GM19025 (cell line): ENCODE measurements at regions not wholly inside any gene's neighbourhood (a gene's known extent, or its start where the extent isn't known, plus 50 kb on each side); places are given as distances from the start of the nearest gene placed in this dataset.
"Not testable (repeated sequence)": the region's sequence is repeated elsewhere in the genome, so short reads cannot be mapped to it uniquely, and the experiment has no call there.

Experiments
- ATAC-seq: cut with Tn5 transposase; IDR thresholded peaks from one replicate; pipeline ENCODE4 v1.9.1; 2021; ENCODE audit warnings: mild to moderate bottlenecking, low read depth, moderate library complexity; ENCODE audit not compliant: unreplicated experiment

GRCh38 chr4:31146366-31146765 lies 426.2 kb downstream of the PCDH7 start:
- ATAC-seq = no peak

- ATAC-seq = no peak
Observed at GRCh38 chr4:31148990-31149389, 428.8 kb downstream of the PCDH7 start.

GRCh38 chr4:31156221-31156620 lies 436.1 kb downstream of the PCDH7 start:
- ATAC-seq = no peak

DNA sequence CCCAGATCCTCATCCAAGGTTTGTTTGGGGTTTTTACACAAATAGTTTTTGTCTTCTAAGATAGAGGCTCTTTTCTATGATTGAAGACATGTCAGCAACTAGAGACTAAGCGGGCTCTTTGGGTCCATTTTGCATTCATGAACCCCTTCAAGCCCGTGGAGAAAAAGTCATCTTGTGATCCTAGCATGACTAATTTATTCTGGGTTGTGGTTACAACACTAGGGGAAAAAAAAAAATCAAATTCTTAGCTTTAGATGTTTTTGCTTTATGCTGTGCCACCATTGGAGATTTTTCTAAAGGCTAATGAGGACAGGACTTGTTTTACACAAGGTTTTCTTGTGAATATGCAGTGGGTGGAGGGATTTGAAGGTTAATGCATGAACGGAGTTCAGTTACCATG lies 440.0 kb downstream of the PCDH7 start:
- no peak for ATAC-seq

GRCh38 chr4:31169846-31170245 lies 449.7 kb downstream of the PCDH7 start:
- no peak for ATAC-seq

DNA sequence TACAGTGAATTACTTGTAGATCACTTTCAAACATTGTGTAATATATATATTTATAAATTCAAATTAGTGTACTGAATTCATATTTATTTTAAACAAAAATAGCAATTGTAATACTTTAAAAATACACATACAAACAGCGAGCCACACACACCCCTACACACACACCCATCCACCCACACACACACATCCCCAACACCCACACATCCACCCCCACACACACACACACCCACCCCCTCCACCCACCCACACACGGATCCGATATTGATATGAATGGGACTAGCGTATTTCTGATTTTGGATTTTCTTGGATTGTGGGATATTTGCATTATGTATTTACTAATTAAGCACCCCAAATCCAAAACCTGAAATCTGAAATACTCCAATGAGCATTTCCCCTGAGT lies 451.2 kb downstream of the PCDH7 start:
- ATAC-seq = no peak

DNA sequence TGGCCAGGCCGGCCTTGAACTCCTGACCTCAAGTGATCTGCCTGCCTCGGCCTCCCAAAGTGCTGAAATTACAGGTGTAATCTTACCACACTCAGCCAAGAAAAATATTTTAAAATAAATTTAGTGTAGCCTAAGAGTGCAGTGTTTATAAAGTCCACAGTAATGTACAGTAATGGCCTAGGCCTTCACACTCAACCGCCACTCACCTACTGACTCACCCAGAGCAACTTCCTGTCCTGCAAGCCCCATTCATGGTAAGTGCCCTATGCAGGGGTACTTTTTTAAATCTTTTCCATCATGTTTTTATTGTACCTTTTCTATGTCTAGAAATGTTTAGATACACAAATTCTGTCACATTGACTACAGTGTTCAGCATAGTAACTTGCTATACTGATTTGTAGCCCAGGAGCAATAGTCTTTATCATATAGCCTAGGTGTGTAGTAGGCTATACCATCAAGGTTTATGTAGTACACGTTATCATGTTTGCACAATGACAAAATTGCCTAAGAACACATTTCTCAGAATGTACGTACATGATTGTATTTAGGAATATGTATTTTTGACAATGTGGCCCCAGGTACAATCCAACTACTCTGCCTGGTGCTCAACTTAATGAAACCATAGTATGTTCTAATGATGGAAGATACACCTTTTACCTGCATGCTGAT lies 455.2 kb downstream of the PCDH7 start:
- no peak for ATAC-seq

GRCh38 chr4:31183256-31183655 lies 463.1 kb downstream of the PCDH7 start:
- ATAC-seq = no peak

DNA sequence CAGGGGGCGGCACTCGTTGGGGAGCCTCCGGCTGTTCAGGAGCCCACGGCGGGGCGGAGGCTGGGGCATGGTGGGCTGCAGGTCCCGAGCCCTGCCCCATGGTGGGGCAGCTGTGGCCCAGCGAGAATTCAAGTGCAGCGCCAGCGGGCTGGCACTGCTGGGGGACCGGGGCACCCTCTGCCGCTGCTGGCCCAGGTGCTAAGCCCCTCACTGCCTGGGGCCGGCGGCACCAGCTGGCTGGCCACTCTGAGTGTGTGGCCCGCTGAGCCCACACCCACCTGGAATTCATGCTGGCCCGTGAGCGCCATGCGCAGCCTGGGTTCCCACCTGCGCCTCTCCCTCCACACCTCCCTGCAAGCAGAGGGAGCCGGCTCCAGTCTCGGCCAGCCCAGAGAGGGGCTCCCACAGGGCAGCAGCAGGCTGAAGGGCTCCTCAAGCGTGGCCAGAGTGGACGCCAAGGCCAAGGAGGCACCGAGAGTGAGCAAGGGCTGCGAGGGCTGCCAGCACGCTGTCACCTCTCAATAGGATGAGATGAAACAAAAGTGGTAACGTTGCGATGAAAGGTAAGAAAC lies 464.9 kb downstream of the PCDH7 start:
- ATAC-seq = no peak

DNA sequence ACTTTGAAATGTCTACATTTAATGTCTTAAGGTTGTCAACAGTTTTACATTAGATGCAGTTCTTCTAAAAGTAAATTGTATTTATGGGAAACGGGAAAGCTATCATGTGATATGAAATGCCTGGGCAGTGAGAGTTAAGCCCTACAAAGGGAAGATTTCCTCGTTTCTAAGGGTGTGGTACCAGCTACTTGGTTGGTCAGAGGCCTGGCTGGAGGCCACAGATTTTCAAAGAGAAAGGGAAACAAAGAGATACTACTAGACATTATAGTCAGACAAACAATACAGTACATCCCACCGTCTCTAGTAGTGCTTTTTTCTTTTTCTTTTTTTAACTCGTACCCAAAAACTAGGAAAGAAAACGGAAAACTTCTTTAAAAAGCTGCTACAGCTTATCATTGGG lies 467.8 kb downstream of the PCDH7 start:
- no peak for ATAC-seq

- no peak for ATAC-seq
Observed at GRCh38 chr4:31189938-31190337, 469.8 kb downstream of the PCDH7 start.

- ATAC-seq = no peak
Observed at GRCh38 chr4:31190671-31191070, 470.5 kb downstream of the PCDH7 start.

GRCh38 chr4:31192341-31192740 lies 472.2 kb downstream of the PCDH7 start:
- ATAC-seq = no peak

GRCh38 chr4:31193521-31193920 lies 473.4 kb downstream of the PCDH7 start:
- no peak for ATAC-seq

- no peak for ATAC-seq
Observed at GRCh38 chr4:31194823-31195222, 474.7 kb downstream of the PCDH7 start.

GRCh38 chr4:31199644-31200043 lies 479.5 kb downstream of the PCDH7 start:
- ATAC-seq = no peak

DNA sequence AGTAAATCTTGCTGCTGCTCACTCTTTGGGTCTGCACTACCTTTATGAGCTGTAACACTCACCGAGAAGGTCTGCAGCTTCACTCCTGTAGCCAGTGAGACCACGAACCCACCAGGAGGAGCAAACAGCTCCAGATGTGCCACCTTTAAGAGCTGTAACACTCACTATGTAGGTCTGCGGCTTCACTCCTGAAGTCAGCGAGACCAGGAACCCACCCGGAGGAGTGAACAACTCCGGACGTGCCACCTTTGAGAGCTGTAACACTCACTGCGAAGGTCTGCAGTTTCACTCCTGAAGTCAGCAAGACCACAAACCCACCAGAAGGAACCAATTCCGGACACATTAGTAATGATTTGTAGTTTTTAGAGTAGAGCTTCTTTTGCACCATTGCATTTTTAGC lies 481.9 kb downstream of the PCDH7 start:
- not testable (repeated sequence) for ATAC-seq

DNA sequence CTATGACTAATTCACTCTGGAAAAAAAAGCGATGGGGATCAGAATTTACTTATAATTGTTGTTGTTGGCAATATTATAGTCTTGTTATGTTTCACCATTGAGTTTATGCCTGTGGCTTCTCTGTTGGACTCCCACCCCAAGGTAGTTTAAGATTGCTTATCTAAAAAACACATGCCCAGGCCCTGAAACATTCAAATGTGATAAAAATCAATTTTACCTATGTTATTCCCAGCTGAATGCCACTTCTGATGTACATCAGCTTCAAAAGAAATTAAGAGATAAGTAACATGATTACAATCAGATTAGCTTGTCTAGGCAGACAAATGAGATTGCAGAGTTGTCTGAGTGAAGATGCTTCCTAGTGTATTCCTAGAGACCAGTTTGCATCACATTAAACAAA lies 484.7 kb downstream of the PCDH7 start:
- ATAC-seq = no peak

- no peak for ATAC-seq
Observed at GRCh38 chr4:31220921-31221320, 500.8 kb downstream of the PCDH7 start.

DNA sequence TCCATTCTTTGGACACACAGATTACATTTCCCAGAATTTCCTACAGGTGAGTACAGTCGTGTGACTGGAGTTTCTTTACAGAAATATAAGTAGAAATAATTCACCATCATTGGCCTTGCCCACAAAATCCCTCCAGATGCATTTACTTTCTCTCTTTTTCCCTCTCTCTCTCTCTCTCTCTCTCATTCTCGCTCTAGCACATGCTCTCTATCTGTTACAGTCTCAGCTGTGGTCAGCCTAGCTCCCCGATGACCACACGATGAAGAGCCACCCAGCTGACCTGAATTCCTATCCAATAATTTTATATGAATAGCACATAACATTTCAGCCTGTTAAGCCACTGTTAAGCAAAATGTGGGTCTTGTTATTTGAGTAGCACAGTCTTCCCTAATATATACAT lies 507.9 kb downstream of the PCDH7 start:
- ATAC-seq = no peak

- ATAC-seq = no peak
Observed at GRCh38 chr4:31230594-31230993, 510.4 kb downstream of the PCDH7 start.

DNA sequence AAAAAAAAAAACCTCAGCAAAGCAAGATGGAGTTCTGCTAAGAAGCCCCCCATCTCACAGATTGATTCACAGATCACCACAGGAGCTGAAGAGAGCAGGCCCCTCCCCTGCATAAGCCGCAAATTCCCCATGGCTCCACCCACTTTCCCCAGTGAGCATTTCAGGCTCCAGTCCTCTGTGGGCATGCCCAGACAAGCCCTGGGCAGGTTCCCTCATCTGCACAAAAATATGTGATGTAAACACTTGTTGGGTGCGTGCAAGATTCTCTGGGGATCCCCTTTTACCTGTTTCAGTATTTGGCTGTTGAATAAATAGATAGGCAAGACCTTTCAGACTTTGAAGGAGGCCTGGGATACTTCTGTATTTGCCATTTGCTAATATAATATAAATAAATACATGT lies 514.3 kb downstream of the PCDH7 start:
- no peak for ATAC-seq

DNA sequence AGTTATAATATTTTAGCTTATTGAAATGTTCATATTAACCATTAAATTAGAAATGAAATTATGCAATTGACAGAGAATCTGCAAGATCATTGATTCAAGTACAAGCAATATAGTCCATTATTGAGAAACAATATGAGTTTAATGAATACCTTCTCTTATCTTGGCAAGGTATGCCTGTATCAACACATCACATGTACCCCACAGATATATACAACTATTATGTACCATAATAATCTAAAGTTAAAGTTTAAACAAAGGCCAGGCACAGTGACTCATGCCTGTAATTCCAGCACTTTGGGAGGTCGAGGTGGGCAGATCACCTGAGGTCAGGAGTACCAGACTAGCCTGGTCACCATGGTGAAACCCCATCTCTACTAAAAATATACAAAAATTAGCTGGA lies 514.7 kb downstream of the PCDH7 start:
- no peak for ATAC-seq
